Activated T-cell treated with anti-CD3 and anti-CD28 coated beads for 24 hours (primary cell): ENCODE measurements at regions not wholly inside any gene's neighbourhood (a gene's known extent, or its start where the extent isn't known, plus 50 kb on each side); places are given as distances from the start of the nearest gene placed in this dataset.
"Not testable (repeated sequence)": the region's sequence is repeated elsewhere in the genome, so short reads cannot be mapped to it uniquely, and the experiment has no call there.

Experiments
- DNase-seq: peaks from one replicate; pipeline ENCODE4 v3.0.0-alpha.2; 2020; ENCODE audit warnings: low read depth

- no peak for DNase-seq
Observed at GRCh38 chr22:22803285-22803853, 84.2 kb upstream of the IGLL5 start.

GRCh38 chr22:22810018-22810427, 77.6 kb upstream of the IGLL5 start:
- no peak for DNase-seq

- no peak for DNase-seq
Observed at GRCh38 chr22:22810471-22810870, 77.1 kb upstream of the IGLL5 start.

- DNase-seq: no peak
Observed at GRCh38 chr22:22811016-22812009, 76.3 kb upstream of the IGLL5 start.

- DNase-seq: no peak
Observed at GRCh38 chr22:22812031-22812905, 75.3 kb upstream of the IGLL5 start.

- DNase-seq: no peak
Observed at GRCh38 chr22:22813126-22814075, 74.2 kb upstream of the IGLL5 start.

- DNase-seq: no peak
Observed at GRCh38 chr22:22814666-22815396, 72.8 kb upstream of the IGLL5 start.

- no peak for DNase-seq
Observed at GRCh38 chr22:22815397-22816170, 72.0 kb upstream of the IGLL5 start.

GRCh38 chr22:22816171-22816514, 71.5 kb upstream of the IGLL5 start:
- DNase-seq: no peak

- no peak for DNase-seq
Observed at GRCh38 chr22:22816766-22817410, 70.7 kb upstream of the IGLL5 start.

- DNase-seq: no peak
Observed at GRCh38 chr22:22817468-22818201, 70.0 kb upstream of the IGLL5 start.

- no peak for DNase-seq
Observed at GRCh38 chr22:22818202-22818538, 69.4 kb upstream of the IGLL5 start.

GRCh38 chr22:22818861-22819855, 68.5 kb upstream of the IGLL5 start:
- DNase-seq: no peak

GRCh38 chr22:22820076-22820475, 67.5 kb upstream of the IGLL5 start:
- DNase-seq: no peak

- no peak for DNase-seq
Observed at GRCh38 chr22:22820626-22821025, 67.0 kb upstream of the IGLL5 start.

GRCh38 chr22:22821340-22821739, 66.3 kb upstream of the IGLL5 start:
- no peak for DNase-seq

- no peak for DNase-seq
Observed at GRCh38 chr22:22822106-22822505, 65.5 kb upstream of the IGLL5 start.

GRCh38 chr22:22822553-22822952, 65.1 kb upstream of the IGLL5 start:
- not testable (repeated sequence) for DNase-seq
